GM23338 (cell line): ENCODE measurements at regions not wholly inside any gene's neighbourhood (a gene's known extent, or its start where the extent isn't known, plus 50 kb on each side); places are given as distances from the start of the nearest gene placed in this dataset.

ENCODE experiments used
- CREB1 ChIP-seq: fragments of 250-450 bp; sonication (Bioruptor Pico); IDR thresholded peaks from 2 replicates; pipeline ENCODE4 v1.5.0; 2020; ENCODE audit warnings: low read depth, mild to moderate bottlenecking, moderate library complexity
- CTCF ChIP-seq, 2 experiments: fragments of 200-600 bp in 1 of 2; sonication (generic) in 1 of 2; conservative IDR thresholded peaks; 2 replicates each; pipeline versions ENCODE4 v1.5.1 to v1.6.1; 2016 to 2017; ENCODE audit warnings: antibody characterized with exemption in 2 of 2, low read depth in 2 of 2, mild to moderate bottlenecking in 2 of 2, moderate library complexity in 1 of 2
- ETS1 ChIP-seq: IDR thresholded peaks from 2 replicates; pipeline ENCODE4 v1.6.1; 2016; ENCODE audit warnings: antibody characterized with exemption
- EZH2 ChIP-seq: fragments of 200-600 bp; sonication (generic); IDR thresholded peaks from one replicate; pipeline ENCODE4 v1.8.0; 2017; ENCODE audit warnings: antibody characterized with exemption, mild to moderate bottlenecking, low read depth; ENCODE audit not compliant: unreplicated experiment
- EZH2phosphoT487 ChIP-seq: fragments of 200-600 bp; sonication (generic); IDR thresholded peaks from one replicate; pipeline ENCODE4 v1.8.1; 2018; ENCODE audit warnings: antibody characterized with exemption; ENCODE audit not compliant: unreplicated experiment
- JUNB ChIP-seq: IDR thresholded peaks from one replicate; pipeline ENCODE4 v1.6.1; 2016; ENCODE audit warnings: antibody characterized with exemption; ENCODE audit not compliant: unreplicated experiment
- POLR2AphosphoS5 ChIP-seq: IDR thresholded peaks from 2 replicates; pipeline ENCODE4 v1.6.1; 2016; ENCODE audit warnings: antibody characterized with exemption, low read depth
- REST ChIP-seq: IDR thresholded peaks from one replicate; pipeline ENCODE4 v1.6.1; 2018; ENCODE audit warnings: antibody characterized with exemption; ENCODE audit not compliant: unreplicated experiment
- STAT1 ChIP-seq: IDR thresholded peaks from one replicate; pipeline ENCODE4 v1.6.1; 2016; ENCODE audit warnings: antibody characterized with exemption; ENCODE audit not compliant: unreplicated experiment
- ZNF114 ChIP-seq: fragments of 250-450 bp; sonication (Bioruptor Pico); IDR thresholded peaks from 2 replicates; pipeline ENCODE4 v1.5.0; 2020; ENCODE audit warnings: mild to moderate bottlenecking, moderate library complexity
- ZNF462 ChIP-seq: fragments of 250-450 bp; sonication (Bioruptor Pico); IDR thresholded peaks from 2 replicates; pipeline ENCODE4 v1.5.0; 2020; ENCODE audit warnings: mild to moderate bottlenecking, moderate library complexity

- TF ChIP-seq POLR2AphosphoS5: no peak
- no peak for TF ChIP-seq CTCF (conservative IDR thresholded peaks at IDR 0.05; ENCODE audit: low read depth in 2 of 2)
- TF ChIP-seq CREB1 (CRISPR knock-in tag): no peak
- TF ChIP-seq EZH2phosphoT487: no peak
- TF ChIP-seq REST: no peak
- TF ChIP-seq JUNB: no peak
- no peak for TF ChIP-seq STAT1
- no peak for TF ChIP-seq EZH2
- TF ChIP-seq ETS1: no peak
- TF ChIP-seq ZNF114 (CRISPR knock-in tag): no peak
- no peak for TF ChIP-seq ZNF462 (CRISPR knock-in tag)
Measured at GRCh38 chr1:221106616-221107015, 227.4 kb downstream of the HLX start.
